ENCODE measurements at regions not wholly inside any gene's neighbourhood (a gene's known extent, or its start where the extent isn't known, plus 50 kb on each side); places are given as distances from the start of the nearest gene placed in this dataset.

GRCh38 chr18:72197591-72197990 is 346.6 kb downstream of the CBLN2 start:
- Histone ChIP-seq H3K27ac (ENCODE audit: low read depth, low read length) (no peak overlapping the region), H3K36me3 (ENCODE audit: control insufficient read depth, insufficient read depth, low read length) (no peaks in the 10 kb centered on the region), H3K9ac (ENCODE audit: low read depth, low read length) (no peak overlapping the region), H3K4me1 (ENCODE audit: control insufficient read depth, insufficient read depth, low read length) (no peaks in the 10 kb centered on the region), H3K9me3 (ENCODE audit: control insufficient read depth, insufficient read depth, low read length) (no peaks in the 10 kb centered on the region), H3K27me3 (ENCODE audit: control insufficient read depth, insufficient read depth, low read length) (no peaks in the 10 kb centered on the region), H3K4me3 (ENCODE audit: low read depth, low read length) (no peak overlapping the region)

GRCh38 chr18:72194072-72194471 is 350.1 kb downstream of the CBLN2 start:
- Histone ChIP-seq H3K27ac (ENCODE audit: low read depth, low read length) (no peak overlapping the region), H3K4me3 (ENCODE audit: low read depth, low read length) (no peak overlapping the region), H3K9me3 (ENCODE audit: control insufficient read depth, insufficient read depth, low read length) (no peaks in the 10 kb centered on the region), H3K4me1 (ENCODE audit: control insufficient read depth, insufficient read depth, low read length) (no peaks in the 10 kb centered on the region), H3K9ac (ENCODE audit: low read depth, low read length) (no peak overlapping the region), H3K36me3 (ENCODE audit: control insufficient read depth, insufficient read depth, low read length) (no peaks in the 10 kb centered on the region), H3K27me3 (ENCODE audit: control insufficient read depth, insufficient read depth, low read length) (no peaks in the 10 kb centered on the region)

GRCh38 chr18:72187956-72188355 is 356.2 kb downstream of the CBLN2 start:
- Histone ChIP-seq H3K4me1 (ENCODE audit: control insufficient read depth, insufficient read depth, low read length) (no peaks in the 10 kb centered on the region), H3K9me3 (ENCODE audit: control insufficient read depth, insufficient read depth, low read length) (no peaks in the 10 kb centered on the region), H3K27me3 (ENCODE audit: control insufficient read depth, insufficient read depth, low read length) (no peaks in the 10 kb centered on the region), H3K27ac (ENCODE audit: low read depth, low read length) (no peak overlapping the region), H3K4me3 (ENCODE audit: low read depth, low read length) (no peak overlapping the region), H3K36me3 (ENCODE audit: control insufficient read depth, insufficient read depth, low read length) (no peaks in the 10 kb centered on the region), H3K9ac (ENCODE audit: low read depth, low read length) (no peak overlapping the region)

DNA sequence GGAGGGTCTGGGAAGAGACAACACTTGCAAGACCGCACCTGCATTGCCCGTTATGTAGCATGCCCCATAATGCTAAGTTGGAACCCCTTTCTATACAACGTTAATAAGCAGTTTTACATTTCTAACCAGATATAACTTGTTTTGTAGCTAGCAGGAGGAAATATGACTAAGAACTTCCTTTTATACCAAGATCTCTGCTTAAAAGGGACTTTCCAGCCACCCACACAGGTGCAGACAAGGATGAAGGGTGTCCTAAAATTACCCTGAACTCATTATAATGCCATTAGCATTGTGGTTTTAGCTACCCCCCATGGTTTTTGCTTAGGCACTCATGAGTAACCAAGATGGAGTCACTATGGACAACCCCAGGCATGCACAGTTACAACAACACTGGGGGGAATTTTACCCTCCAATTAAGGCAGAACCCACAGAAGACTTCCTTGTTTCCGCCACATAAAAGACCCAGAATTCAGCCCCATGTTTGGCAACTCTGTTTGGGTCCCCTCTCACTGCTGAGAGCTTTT is 362.8 kb downstream of the CBLN2 start:
- Histone ChIP-seq H3K36me3 (ENCODE audit: control insufficient read depth, insufficient read depth, low read length) (no peaks in the 10 kb centered on the region), H3K9ac (ENCODE audit: low read depth, low read length) (no peak overlapping the region), H3K27me3 (ENCODE audit: control insufficient read depth, insufficient read depth, low read length) (no peaks in the 10 kb centered on the region), H3K27ac (ENCODE audit: low read depth, low read length) (no peak overlapping the region), H3K4me1 (ENCODE audit: control insufficient read depth, insufficient read depth, low read length) (no peaks in the 10 kb centered on the region), H3K9me3 (ENCODE audit: control insufficient read depth, insufficient read depth, low read length) (peaks cover 19% of the 10 kb centered on the region), H3K4me3 (ENCODE audit: low read depth, low read length) (no peak overlapping the region)

GRCh38 chr18:72180689-72181088 is 363.5 kb downstream of the CBLN2 start:
- Histone ChIP-seq H3K36me3 (ENCODE audit: control insufficient read depth, insufficient read depth, low read length) (no peaks in the 10 kb centered on the region), H3K4me3 (ENCODE audit: low read depth, low read length) (no peak overlapping the region), H3K9me3 (ENCODE audit: control insufficient read depth, insufficient read depth, low read length) (peaks cover 20% of the 10 kb centered on the region), H3K4me1 (ENCODE audit: control insufficient read depth, insufficient read depth, low read length) (no peaks in the 10 kb centered on the region), H3K27ac (ENCODE audit: low read depth, low read length) (no peak overlapping the region), H3K9ac (ENCODE audit: low read depth, low read length) (no peak overlapping the region), H3K27me3 (ENCODE audit: control insufficient read depth, insufficient read depth, low read length) (no peaks in the 10 kb centered on the region)

DNA sequence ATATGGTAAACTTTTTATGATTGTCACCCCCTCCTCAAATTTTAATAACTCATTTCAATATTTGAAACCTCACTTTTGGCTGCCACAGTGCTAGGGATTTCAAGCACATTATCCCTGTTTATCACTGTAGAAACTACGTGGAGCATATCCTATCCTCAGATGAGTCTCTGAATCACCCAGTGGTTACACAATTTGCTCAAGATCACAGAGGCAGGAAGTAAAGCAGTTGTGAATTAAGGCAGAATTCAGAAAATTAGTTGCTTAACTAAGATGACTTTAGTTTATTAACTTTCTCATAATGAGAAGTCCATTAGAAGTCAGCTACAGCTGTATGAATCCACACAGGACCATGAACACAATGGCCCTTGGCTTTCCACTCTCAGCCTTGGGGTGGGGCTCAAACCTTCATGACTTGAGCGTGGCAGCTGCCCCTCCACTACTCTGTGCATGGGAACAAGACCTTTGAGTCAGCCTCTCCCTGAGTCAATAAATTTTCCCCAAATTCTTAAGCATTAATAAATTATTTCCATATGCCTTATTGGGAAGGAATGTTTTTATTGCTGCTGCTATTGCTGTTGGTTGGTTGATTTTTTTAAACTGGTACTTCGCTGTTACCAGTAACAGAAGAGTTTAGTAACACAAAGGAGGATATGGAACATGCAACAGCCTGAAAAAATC is 369.0 kb downstream of the CBLN2 start:
- Histone ChIP-seq H3K27ac (ENCODE audit: low read depth, low read length) (no peak overlapping the region), H3K9ac (ENCODE audit: low read depth, low read length) (no peak overlapping the region), H3K27me3 (ENCODE audit: control insufficient read depth, insufficient read depth, low read length) (no peaks in the 10 kb centered on the region), H3K9me3 (ENCODE audit: control insufficient read depth, insufficient read depth, low read length) (peaks cover 8% of the 10 kb centered on the region), H3K4me3 (ENCODE audit: low read depth, low read length) (no peak overlapping the region), H3K4me1 (ENCODE audit: control insufficient read depth, insufficient read depth, low read length) (no peaks in the 10 kb centered on the region), H3K36me3 (ENCODE audit: control insufficient read depth, insufficient read depth, low read length) (no peaks in the 10 kb centered on the region)

DNA sequence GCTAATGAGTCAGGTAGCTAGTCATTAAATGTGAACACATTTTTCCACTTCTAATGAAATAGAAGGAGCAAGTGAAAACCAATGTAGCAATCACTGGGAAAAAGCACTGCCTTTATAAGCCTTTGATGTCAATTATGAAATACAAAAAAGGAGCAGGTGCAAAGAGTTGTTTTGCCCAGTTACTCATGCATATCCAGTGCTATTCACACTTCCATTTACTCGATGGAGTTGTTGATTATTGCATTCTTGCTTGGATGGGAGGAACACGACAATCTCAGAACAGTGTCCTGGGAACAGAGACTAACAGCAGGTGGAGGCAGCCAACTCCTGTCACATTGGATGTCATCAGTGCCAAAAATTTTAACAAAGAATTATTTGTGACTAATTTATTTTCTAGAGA is 372.5 kb downstream of the CBLN2 start:
- H3K9me3 ChIP-seq (ENCODE audit: control insufficient read depth, insufficient read depth, low read length) = peaks cover 4% of the 10 kb centered on the region
- no peaks in the 10 kb centered on the region for H3K36me3 ChIP-seq (ENCODE audit: control insufficient read depth, insufficient read depth, low read length)
- no peaks in the 10 kb centered on the region for H3K4me1 ChIP-seq (ENCODE audit: control insufficient read depth, insufficient read depth, low read length)
- H3K27me3 ChIP-seq (ENCODE audit: control insufficient read depth, insufficient read depth, low read length) = no peaks in the 10 kb centered on the region
- H3K27ac ChIP-seq (ENCODE audit: low read depth, low read length) = no peak overlapping the region
- H3K4me3 ChIP-seq (ENCODE audit: low read depth, low read length) = no peak overlapping the region
- no peak overlapping the region for H3K9ac ChIP-seq (ENCODE audit: low read depth, low read length)

DNA sequence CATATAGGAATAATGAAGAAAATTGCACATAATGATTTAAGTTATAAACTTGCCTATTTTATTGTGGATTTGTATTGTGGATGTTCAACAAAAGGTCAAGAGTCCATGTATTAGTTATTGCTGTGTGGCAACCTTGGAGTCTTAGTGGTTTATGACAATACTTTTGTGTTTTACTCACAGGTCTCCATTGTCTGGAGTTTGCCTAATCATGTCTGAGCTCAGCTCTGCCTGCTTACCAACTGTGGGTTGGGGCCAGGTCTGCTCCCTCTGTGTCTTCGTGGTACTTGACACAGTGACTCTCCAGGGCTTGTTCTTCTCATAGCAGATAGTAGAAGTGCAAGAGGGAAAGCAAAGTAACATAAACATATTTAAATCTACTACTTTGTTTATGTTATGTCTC is 382.5 kb downstream of the CBLN2 start:
- no peaks in the 10 kb centered on the region for H3K36me3 ChIP-seq (ENCODE audit: control insufficient read depth, insufficient read depth, low read length)
- no peaks in the 10 kb centered on the region for H3K4me1 ChIP-seq (ENCODE audit: control insufficient read depth, insufficient read depth, low read length)
- H3K4me3 ChIP-seq (ENCODE audit: low read depth, low read length) = no peak overlapping the region
- H3K27ac ChIP-seq (ENCODE audit: low read depth, low read length) = no peak overlapping the region
- no peaks in the 10 kb centered on the region for H3K27me3 ChIP-seq (ENCODE audit: control insufficient read depth, insufficient read depth, low read length)
- no peak overlapping the region for H3K9ac ChIP-seq (ENCODE audit: low read depth, low read length)
- no peaks in the 10 kb centered on the region for H3K9me3 ChIP-seq (ENCODE audit: control insufficient read depth, insufficient read depth, low read length)

- no peak overlapping the region for H3K27ac ChIP-seq (ENCODE audit: low read depth, low read length)
- no peak overlapping the region for H3K9ac ChIP-seq (ENCODE audit: low read depth, low read length)
Observed at GRCh38 chr18:72160510-72161445, 383.4 kb downstream of the CBLN2 start.

DNA sequence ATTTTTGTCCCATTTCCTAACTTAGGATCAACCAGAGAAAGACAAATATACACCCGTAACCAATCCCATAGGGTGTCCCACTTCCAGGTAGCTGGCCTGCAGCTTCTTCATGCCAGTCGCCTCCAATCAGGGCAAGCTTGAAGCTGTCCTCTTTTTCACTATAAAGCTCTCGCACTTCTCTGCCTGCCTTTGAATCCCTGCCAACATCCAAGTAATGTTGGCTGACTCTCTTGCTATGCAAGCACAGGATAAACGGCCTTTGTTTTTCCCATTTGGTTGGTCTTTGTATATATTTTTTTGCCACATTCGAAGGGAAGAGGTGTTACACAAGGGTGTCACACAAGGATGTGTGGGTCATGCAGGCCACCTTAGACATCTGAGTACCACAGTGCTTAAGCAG is 388.8 kb downstream of the CBLN2 start:
- Histone ChIP-seq H3K27ac (ENCODE audit: low read depth, low read length) (no peak overlapping the region), H3K4me3 (ENCODE audit: low read depth, low read length) (no peak overlapping the region), H3K9ac (ENCODE audit: low read depth, low read length) (no peak overlapping the region), H3K36me3 (ENCODE audit: control insufficient read depth, insufficient read depth, low read length) (no peaks in the 10 kb centered on the region), H3K9me3 (ENCODE audit: control insufficient read depth, insufficient read depth, low read length) (no peaks in the 10 kb centered on the region), H3K4me1 (ENCODE audit: control insufficient read depth, insufficient read depth, low read length) (no peaks in the 10 kb centered on the region), H3K27me3 (ENCODE audit: control insufficient read depth, insufficient read depth, low read length) (no peaks in the 10 kb centered on the region)

More at GRCh38 chr18:72160510-72161445, 383.4 kb downstream of the CBLN2 start:
- no peak overlapping the region for H3K4me3 ChIP-seq (ENCODE audit: low read depth, low read length)
- no peaks in the 10 kb centered on the region for H3K9me3 ChIP-seq (ENCODE audit: control insufficient read depth, insufficient read depth, low read length)
- no peaks in the 10 kb centered on the region for H3K27me3 ChIP-seq (ENCODE audit: control insufficient read depth, insufficient read depth, low read length)
- no peaks in the 10 kb centered on the region for H3K36me3 ChIP-seq (ENCODE audit: control insufficient read depth, insufficient read depth, low read length)
- no peaks in the 10 kb centered on the region for H3K4me1 ChIP-seq (ENCODE audit: control insufficient read depth, insufficient read depth, low read length)

GRCh38 chr18:72154926-72155325 is 389.2 kb downstream of the CBLN2 start:
- Histone ChIP-seq H3K9me3 (ENCODE audit: control insufficient read depth, insufficient read depth, low read length) (no peaks in the 10 kb centered on the region), H3K27me3 (ENCODE audit: control insufficient read depth, insufficient read depth, low read length) (no peaks in the 10 kb centered on the region), H3K4me1 (ENCODE audit: control insufficient read depth, insufficient read depth, low read length) (no peaks in the 10 kb centered on the region), H3K9ac (ENCODE audit: low read depth, low read length) (no peak overlapping the region), H3K36me3 (ENCODE audit: control insufficient read depth, insufficient read depth, low read length) (no peaks in the 10 kb centered on the region), H3K4me3 (ENCODE audit: low read depth, low read length) (no peak overlapping the region), H3K27ac (ENCODE audit: low read depth, low read length) (no peak overlapping the region)
